ENCODE measurements at regions not wholly inside any gene's neighbourhood (a gene's known extent, or its start where the extent isn't known, plus 50 kb on each side); places are given as distances from the start of the nearest gene placed in this dataset.

DNA sequence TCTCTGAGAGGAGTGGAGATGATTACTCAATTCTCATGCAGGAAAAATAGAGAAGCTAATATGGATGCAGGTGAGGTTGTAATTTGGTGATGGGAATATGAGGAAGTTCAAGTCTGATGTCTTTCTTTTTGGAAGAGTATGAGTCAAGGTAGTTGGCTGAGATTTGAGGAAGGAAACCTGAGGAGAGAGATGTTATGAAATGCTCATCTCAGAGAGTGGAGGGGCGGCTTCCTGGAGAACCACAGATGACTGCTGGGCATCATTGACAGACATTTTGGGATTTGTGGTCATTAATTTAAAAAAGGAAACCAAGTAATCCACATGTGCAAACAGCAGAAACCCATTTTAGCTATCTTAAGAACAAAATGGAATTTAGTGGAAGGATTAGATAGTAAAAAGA, 72.5 kb upstream of the UST start:
- TF ChIP-seq CTCF (IDR thresholded peaks at IDR 0.05) (no peak), EP300 (IDR thresholded peaks at IDR 0.05) (no peak), POLR2AphosphoS5 (IDR thresholded peaks at IDR 0.05) (no peak)

Data from esophagus muscularis mucosa (tissue), 4 donors.